ENCODE measurements at regions not wholly inside any gene's neighbourhood (a gene's known extent, or its start where the extent isn't known, plus 50 kb on each side); places are given as distances from the start of the nearest gene placed in this dataset.
"Not testable (repeated sequence)": the region's sequence is repeated elsewhere in the genome, so short reads cannot be mapped to it uniquely, and the experiment has no call there.

DNA sequence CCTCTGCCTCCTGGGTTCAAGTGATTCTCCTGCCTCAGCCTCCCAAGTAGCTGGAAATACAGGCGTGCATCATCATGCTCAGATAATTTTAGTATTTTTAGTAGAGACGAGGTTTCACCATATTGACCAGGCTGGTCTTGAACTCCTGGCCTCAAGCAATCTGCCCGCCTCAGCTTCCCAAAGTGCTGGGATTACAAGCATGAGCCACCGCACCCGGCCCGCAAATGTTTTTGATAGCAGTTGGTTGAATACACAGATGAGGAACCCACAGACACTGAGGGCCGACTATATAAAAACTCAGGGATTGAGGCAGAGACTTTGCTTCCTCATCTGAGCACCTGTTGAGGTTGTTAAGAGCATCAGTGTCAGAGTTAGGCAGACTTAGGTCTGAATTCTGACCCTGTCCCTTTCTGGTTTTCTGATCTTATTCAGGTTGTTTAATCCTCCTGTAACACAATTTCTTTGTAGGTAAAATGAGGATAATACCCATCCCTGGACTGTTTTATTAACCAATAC, 84.7 kb downstream of the ZFP36L2 start:
- TF ChIP-seq EZH2 (IDR thresholded peaks at IDR 0.05); POLR2AphosphoS5 (IDR thresholded peaks at IDR 0.05; ENCODE audit: borderline replicate concordance, low read depth, low read length): not testable (repeated sequence)

All from SK-N-MC (cell line).